SU-DHL-6 (cell line): ENCODE measurements at regions not wholly inside any gene's neighbourhood (a gene's known extent, or its start where the extent isn't known, plus 50 kb on each side); places are given as distances from the start of the nearest gene placed in this dataset.

Experiments
- CTCF ChIP-seq: fragments of 200-600 bp; sonication (generic); IDR thresholded peaks from one replicate; pipeline ENCODE4 v1.5.1; 2017; ENCODE audit warnings: antibody characterized with exemption, mild to moderate bottlenecking, low read length, moderate library complexity; ENCODE audit not compliant: insufficient read depth, poor library complexity, severe bottlenecking
- EZH2phosphoT487 ChIP-seq: fragments of 200-600 bp; sonication (generic), shearing (Covaris generic); conservative IDR thresholded peaks from 2 replicates; pipeline ENCODE4 v1.6.1; 2018; ENCODE audit warnings: mild to moderate bottlenecking, antibody characterized with exemption, low read length, moderate library complexity, mixed read lengths

GRCh38 chr1:82299656-82300055, 498.9 kb downstream of the ADGRL2 start:
- TF ChIP-seq EZH2phosphoT487 (no peak), CTCF (no peak)
